HG02798 (cell line): ENCODE measurements at regions not wholly inside any gene's neighbourhood (a gene's known extent, or its start where the extent isn't known, plus 50 kb on each side); places are given as distances from the start of the nearest gene placed in this dataset.
A peak's percentile ranks its signal among the peaks of the same experiment; 100 is the strongest.
"Not testable (repeated sequence)": the region's sequence is repeated elsewhere in the genome, so short reads cannot be mapped to it uniquely, and the experiment has no call there.

Experiments used
- ATAC-seq: cut with Tn5 transposase; IDR thresholded peaks from one replicate; pipeline ENCODE4 v1.9.1; 2021; ENCODE audit warnings: mild to moderate bottlenecking; ENCODE audit not compliant: unreplicated experiment, poor library complexity

DNA sequence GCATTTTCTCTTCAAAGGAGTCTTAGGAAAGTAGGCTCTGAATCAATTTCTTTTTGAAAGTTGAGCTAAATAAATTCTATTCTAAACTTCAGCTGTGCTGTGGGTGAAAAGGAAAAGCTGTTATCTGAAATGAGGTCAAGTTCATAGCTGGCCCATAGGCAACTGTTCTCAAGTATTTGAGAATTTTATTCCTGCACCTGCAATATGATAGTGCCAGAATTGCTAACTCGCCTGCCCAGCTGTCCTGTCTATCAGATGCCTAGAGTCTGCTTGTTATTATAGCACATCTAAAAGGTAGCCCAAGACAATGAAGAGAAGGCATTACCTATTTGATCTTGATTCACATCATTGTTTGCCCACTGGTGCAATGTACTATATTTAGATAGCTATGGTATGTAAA lies 798.7 kb downstream of the DIPK2A start:
- no peak for ATAC-seq

DNA sequence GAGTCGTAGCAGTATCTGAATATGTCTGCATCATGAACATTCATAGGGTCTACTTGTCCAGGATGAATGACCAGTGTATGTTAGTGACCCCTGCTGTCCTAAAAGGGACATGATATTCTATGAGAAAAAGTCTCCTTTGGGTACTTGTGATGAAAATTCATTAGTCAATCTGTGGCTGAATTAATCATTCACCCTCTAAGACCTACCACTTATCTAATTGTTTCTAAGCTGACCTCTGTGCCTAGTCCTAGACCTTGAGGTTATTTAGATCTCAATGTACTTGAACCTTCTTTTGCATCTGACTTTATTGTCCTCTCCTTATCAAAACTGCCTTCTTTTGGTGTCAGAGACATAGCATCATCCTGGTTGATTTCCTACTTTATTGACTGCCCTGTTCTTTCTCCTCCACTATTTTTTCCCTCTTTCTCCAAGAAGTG lies 799.3 kb downstream of the DIPK2A start:
- peak; percentile 64 for ATAC-seq

DNA sequence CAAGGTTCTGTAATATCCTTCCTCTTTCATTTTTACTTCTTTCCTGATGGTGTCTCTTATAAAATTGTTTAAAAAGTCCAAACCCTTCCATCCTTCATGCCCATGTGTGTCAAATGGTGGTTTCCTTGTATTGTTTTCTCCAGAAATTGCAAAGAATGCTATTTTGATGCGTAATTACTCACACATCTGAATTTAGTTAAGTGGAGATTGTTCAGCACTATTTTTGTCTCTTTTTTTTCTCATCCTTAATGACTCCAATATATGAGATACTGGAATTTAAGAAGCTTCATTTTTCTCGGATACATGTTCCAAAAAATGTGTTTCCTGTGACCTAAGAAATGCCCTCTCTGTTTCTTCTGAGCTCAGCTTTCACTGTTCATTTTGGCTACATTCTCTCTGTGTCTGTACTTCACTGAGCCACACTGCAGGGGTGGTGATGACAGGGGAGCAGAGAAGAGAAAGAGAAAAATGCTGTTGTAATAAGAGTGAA lies 799.8 kb downstream of the DIPK2A start:
- no peak for ATAC-seq

DNA sequence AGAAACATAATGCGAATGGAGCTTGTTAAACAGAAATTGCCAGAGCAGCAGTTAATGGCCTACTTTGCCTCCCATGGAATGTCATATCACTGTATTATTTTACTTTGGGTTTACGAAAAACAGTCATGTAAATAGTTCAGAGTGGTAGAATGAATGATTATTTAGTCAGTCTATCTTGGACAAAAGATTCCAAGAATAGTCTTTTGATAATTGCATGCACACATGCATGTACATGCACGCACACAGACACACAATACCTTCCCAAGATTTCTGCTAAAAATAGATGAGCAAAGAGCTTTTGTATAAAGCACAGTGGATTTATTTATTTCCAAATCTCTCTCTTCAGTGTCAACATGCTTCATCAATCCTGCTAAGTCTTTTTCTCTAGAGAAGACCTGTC lies 800.7 kb downstream of the DIPK2A start:
- no peak for ATAC-seq

DNA sequence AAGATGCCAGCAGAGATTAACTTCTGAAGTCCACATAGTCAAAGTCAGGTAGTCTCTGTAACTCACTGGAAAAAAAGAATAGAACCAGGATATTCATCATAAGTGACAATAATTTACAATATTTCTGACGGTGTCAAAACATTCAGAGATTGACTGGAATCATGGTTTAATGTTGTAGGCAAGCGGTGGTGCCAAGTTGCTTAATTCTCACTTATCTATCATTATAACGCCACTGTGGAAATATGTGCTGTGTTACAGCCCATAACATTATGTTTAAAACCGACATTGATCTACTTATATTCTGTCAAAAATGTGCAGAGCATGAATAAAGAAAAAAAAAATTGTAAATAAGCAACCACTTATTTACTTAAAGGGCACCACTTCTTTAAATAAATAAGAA lies 801.7 kb downstream of the DIPK2A start:
- ATAC-seq, result no peak

DNA sequence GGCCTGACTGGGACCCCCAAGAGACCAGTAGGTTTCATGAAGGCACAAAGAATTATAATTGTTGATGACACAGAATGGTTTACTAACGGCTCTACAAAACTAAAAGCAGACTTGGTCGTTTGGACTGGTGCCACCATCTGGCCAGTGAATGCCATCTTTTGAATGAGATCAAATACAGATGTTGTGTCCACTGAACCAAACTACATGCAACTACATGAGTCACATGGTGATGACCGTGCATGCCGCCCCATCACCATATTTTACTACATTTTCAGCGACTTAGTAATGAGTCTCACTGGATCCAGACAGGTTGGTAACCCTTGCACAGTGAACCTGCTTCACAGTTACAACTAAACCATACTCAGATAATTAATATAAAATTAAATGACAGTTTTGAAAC lies 803.3 kb downstream of the DIPK2A start:
- ATAC-seq, result no peak

DNA sequence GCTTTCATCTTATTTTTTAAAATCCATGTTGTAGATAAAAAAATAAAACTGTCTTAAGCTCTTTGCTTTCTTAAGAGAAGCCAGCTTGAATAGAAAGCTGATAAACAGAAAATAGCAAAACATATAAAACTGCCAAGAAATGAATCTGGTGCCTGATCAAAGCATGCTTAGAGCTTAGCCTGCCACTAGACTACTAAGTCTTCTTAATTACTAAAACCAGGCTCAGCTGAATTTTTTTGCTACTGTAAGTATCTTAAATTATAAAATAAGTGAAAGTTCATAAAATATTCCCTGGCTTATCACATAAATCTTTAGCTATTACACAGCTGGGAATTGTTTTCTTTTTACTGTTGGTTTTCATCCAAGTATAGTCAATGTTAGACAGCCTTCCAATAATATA lies 803.9 kb downstream of the DIPK2A start:
- ATAC-seq, result no peak

DNA sequence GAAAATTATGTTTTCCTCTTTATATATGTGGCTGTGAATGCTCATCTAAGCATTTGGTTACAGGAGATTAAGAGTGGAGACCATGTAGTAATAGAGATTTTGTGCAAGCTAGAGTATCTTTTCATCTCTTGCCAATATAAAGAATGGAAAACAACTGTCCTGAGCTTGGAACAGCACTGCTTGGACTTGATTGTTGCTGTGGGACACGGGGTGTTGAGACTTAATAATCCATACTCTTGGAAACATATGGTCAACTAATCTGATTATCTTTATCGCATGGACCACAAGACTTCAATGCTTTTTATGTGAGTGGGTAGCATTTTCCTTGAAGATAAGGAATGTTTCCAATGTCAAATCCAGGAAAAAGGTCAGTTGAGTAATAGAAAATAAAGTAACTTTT lies 806.3 kb downstream of the DIPK2A start:
- ATAC-seq, result no peak

DNA sequence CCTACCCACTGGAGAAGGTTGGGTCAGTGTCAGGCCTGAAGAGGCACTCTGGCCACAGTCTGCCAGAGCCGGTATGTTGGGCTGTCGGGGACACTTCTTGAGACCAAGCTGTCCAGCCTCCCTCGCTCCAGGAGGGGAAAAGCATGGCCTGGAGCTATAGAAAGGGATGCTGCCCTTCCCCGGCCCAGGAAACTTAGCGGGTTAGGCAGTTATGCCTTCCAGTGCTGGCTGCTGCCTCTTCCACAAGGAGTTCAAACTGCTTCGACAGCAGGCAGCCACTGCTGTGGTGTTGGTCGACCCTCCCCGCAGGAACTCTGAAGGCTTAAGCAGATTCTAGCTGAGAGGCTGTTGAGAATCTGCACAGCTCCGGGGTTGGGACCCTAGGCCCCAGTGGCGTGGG lies 819.4 kb downstream of the DIPK2A start:
- no peak for ATAC-seq

DNA sequence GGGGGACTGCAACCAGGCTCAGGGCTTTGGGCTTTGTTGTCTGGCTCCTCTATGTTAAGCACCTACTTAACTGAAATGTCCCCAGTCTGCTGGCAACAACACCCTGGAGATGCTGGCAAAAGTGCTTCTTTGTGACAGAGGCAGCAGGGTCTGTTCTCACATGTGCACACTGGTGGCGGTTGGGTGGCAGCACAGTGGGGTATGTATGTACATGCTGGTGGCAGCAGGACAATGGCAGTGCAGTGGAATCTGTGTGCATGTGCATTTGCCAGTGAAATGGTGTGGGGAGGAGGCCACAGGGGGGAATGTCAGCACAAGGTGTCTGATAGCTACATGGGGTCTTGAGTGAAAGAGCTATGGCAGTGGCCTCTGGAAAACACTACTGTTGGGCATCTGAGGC lies 830.3 kb downstream of the DIPK2A start:
- no peak for ATAC-seq

DNA sequence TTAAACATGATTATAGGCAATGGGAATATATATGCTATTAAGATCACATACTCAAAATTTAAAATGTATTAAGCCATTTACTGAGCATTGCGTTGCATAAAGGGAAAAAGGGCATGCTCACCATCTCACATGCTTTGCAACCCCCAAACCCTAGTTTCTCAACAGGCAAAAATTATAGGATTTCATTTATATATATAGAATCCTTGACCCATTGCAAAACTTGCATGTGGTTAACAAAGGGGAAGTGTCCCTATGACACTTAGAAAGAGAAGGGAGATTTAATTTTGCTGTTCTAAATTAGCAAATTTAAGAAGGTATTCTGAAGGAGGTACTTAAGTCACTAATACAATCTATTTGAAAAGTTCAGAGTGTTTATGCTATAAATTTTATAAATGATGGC lies 837.8 kb downstream of the DIPK2A start:
- no peak for ATAC-seq

DNA sequence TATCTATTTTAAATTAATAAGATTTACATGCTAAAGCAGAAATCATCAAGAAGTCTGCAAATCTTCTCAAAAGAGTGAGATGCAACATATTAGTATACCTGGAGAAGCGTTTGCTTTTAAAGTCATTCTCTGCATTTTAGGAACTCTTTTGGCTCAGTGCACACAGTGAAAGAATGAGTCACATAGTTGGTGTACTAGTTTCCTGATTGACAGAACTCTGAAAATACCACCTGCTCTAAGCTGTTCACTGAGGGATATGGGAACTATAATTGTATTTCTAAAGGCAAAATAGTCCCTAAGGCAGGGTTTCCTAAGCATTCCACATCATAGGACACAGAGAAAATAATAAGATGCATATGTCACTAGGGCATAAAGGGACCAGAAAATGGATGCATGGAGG lies 838.5 kb downstream of the DIPK2A start:
- peak; percentile 65 for ATAC-seq

DNA sequence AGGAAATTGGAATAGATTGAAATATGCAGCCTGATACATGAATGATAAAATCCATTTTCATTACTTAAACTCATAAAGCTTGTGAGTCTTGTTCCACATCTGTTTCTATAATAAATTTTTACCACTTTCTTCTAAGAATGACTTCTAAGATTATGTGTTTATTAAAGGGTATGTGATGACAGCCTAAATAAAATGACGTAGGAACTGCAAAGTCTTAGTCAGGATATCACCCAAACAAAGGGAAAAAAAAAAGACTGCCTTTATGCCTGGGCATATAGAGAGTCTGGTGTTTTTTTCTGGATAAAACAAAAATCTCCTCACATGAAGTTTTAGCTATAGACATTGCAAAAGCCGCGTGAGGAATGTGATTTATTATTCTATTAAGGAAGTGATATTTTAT lies 844.0 kb downstream of the DIPK2A start:
- no peak for ATAC-seq

DNA sequence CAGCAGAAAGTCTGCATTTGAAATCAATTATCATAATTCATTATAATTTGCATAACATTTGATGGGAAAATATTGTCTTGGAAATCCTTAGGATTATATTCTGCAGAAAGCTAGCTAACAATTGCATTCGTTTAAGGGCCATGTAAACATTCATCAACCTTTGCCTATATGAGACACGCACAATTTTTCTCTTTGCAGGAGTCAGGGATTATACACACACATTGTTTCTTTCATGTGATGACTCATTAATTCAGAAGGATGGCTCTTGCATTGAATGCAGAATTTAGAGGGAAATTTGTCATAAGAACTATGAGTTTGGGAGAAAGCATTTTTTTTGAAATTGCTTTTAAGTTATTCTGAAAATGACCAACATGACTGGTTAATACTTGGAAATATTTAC lies 844.7 kb downstream of the DIPK2A start:
- ATAC-seq, result no peak

DNA sequence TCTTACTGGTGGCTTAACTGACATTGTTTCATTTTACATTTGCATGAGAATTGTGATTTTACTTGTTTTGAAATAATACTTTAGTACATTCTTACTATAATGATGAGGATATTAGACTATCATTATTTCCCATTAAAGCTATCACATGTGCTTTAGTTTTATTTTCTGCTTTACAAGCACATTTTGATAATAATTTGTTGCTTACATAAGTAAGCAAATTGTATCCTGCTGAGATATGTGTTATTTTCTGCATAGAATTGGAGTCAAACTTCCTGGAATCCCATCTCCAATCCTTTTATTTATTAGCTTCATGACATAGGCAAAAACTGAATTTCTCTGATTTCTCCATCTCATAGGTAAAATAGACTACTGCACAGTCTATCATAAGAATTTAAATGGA lies 847.4 kb downstream of the DIPK2A start:
- no peak for ATAC-seq

DNA sequence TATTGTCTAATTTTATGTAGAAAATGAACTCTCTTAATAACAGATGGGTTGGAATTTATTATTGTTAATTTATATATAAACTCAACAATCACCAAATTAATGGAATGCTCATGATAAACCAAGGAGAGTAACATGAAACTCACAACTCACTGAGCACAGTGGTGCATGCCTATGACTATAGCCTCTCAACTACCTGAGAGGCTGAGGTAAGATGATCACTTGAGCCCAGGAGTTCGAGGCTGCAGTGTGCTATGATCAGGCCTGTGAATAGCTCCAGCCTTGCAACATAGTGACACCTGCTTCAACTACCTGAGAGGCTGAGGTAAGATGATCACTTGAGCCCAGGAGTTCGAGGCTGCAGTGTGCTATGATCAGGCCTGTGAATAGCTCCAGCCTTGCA lies 848.6 kb downstream of the DIPK2A start:
- ATAC-seq, result not testable (repeated sequence)

DNA sequence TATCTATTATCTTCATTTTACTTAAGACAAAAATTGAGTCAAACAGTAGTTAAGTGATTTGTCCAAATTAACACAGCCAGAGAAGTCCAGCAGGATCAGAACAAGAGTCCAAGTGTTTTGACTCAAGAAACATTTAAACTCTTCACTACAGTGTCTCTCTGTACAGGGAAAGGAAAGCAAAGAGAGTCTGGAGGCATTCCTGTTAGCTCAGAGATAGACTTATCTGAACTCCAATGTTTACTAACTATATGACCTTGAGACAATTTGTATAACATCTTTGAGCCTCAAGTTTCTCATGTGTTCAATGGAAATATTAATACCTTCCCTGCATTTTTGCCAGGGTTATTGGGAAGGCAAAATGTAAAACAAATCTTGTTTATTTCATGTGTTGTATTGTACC lies 849.1 kb downstream of the DIPK2A start:
- no peak for ATAC-seq

DNA sequence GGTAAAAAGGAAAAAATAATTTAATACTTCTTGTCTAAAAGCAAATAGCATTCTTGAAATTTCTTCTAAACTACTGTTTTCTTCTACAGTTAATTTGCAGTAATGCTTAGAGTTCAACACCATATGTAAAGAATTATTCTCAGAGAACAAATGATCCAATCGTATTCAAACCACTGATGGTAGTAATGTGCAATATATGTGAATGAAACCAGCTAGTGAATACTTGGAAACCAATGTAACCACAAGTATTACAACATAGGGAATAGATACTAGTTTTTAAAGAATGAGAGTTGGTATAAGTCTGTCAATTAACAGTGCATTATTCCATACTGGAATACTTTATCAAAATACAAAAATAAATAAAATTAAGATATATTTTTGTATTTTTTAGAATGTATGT lies 850.0 kb downstream of the DIPK2A start:
- ATAC-seq, result no peak

DNA sequence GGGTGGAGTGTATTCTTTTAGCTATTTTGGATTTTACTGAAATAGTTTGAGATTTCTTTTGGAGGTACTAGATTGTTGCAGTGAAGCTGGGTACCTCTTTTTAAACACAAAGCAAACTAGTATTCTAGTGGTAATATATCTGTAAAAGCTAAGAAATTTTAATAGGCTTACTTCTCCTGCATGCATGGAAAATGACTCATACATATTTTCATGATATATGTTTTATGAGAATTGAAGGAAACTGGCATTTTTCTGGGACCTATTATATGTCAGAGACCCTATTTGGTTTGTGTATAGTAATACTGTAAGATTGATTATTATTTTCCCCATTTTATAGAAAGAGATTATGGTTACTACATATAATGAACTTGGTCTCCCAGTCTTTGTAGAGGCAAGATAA lies 851.0 kb downstream of the DIPK2A start:
- no peak for ATAC-seq

DNA sequence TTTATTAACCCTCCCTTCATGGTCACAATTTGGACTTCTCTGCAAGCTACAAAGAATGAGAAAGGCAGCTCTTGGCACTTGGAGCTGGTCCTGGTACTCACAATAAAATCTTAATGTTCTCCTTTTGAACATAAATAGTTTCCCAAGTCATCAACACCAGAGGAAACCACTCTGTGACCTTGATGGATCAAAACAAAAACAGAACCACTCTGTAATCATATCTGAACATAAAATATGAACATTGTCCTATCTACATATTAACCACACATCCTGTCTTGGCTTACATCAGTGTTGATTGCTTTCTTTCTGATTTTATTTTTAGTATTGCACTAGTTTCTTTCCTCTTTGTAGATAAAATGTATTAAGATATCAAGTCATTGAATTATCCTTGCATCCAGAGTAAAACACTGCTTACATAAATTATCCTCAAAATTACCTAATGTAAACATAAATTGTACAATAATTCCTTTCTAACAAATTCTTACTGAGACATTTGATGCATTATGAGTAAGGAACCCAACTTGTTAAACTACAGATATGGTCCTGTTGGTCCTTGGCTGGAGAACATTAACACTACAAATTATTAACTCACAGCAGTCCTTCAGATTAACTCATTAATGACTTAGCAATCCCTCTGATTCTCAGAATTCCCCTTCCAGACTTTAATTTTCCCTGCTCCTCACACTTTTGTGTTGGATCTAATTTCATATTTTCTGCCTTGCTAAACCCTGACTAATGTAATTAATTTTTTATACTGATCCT lies 860.5 kb downstream of the DIPK2A start:
- ATAC-seq, result no peak

DNA sequence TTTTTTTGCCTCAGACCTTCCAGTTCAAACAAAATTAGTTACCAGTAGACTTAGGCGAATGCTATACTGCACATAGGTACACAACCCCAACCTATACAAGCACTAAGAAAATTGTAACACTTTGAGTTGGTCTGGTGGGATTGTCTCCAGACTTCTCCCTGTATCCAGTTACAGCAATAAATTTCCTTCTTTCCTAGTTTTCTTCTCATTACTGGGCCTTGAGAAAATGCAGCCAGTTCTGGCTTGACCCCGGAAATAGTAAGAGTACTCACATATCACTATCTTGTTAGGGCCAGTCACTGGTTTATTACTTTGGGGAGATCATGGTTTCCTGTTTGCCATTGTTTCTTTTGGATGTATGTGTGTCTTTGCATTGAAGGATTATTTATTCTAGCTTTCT lies 868.4 kb downstream of the DIPK2A start:
- ATAC-seq, result no peak

DNA sequence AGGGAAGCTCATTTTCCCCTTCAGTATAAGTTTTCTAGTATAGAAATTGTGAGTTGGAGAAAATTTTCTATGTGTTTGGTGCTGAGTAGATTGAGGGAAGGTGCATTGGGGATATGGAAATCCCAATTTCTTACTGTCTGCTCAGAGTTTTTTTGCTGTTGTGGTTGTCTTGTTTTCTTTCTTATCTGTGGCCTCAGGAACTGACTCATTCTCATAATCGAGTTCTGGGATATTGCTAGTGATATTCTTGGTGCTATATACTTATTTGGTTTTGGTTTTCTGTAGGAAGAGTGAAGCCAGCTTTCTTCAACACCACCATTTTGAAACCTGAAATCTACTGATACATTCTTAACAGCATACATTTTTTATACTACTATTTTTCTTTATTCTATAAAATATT lies 869.2 kb downstream of the DIPK2A start:
- no peak for ATAC-seq
